Nephron (organoid): ENCODE measurements at regions not wholly inside any gene's neighbourhood (a gene's known extent, or its start where the extent isn't known, plus 50 kb on each side); places are given as distances from the start of the nearest gene placed in this dataset.

ENCODE experiments used
- H3K27ac Mint-ChIP-seq, 3 experiments: 2 replicates each; pipeline ENCODE4 v1.8.0; 2020; ENCODE audit warnings: mixed read lengths in 3 of 3, mild to moderate bottlenecking in 2 of 3, moderate library complexity in 1 of 3
- H3K27me3 Mint-ChIP-seq: 2 replicates; pipeline ENCODE4 v1.8.0; 2021; ENCODE audit warnings: low read depth, mild to moderate bottlenecking, moderate library complexity, mixed read lengths
- H3K36me3 Mint-ChIP-seq: 2 replicates; pipeline ENCODE4 v1.8.0; 2020; ENCODE audit warnings: low read depth, mixed read lengths
- H3K4me1 Mint-ChIP-seq: 2 replicates; pipeline ENCODE4 v1.8.0; 2020; ENCODE audit warnings: mixed read lengths
- H3K4me3 Mint-ChIP-seq, 3 experiments: 2 replicates each; pipeline ENCODE4 v1.8.0; 2020; ENCODE audit warnings: mild to moderate bottlenecking in 3 of 3, mixed read lengths in 3 of 3, moderate library complexity in 2 of 3
- H3K9me3 Mint-ChIP-seq: 2 replicates; pipeline ENCODE4 v1.8.0; 2020; ENCODE audit warnings: mixed read lengths
- TF ChIP-seq, protein P1 (sequence below), 3 experiments: fragments of 200-600 bp; sonication (generic); IDR thresholded peaks; one replicate each; pipeline ENCODE4 v1.5.0; 2021; ENCODE audit warnings: antibody characterized with exemption in 3 of 3; ENCODE audit not compliant: unreplicated experiment in 3 of 3

DNA sequence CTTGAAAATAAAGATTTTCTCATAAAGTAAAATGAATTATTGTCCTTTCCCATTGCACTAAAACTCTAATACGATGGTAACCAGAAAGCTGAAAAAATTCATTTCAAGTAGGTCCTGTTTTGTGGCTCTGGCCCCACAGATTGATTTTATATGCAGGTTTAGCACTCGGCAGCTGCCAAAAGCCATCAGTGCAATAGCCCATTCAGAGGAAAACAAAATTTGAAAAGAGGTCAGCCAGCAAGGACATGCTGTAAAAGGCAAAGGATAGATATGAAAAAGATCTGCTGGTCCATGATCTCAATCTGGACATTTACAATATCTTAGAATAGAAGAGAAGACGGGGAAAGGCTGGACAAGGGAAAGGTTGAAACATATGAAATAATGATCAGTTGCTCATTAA is 414.8 kb upstream of the NOVA1 start:
- Mint-ChIP-seq H3K4me3 (no peak overlapping the region), H3K36me3 (no peaks in the 10 kb centered on the region), H3K27me3 (no peaks in the 10 kb centered on the region), H3K9me3 (peaks cover 3% of the 10 kb centered on the region), H3K4me1 (peaks cover 5% of the 10 kb centered on the region), H3K27ac (no peak overlapping the region)
- TF ChIP-seq, protein P1, sequence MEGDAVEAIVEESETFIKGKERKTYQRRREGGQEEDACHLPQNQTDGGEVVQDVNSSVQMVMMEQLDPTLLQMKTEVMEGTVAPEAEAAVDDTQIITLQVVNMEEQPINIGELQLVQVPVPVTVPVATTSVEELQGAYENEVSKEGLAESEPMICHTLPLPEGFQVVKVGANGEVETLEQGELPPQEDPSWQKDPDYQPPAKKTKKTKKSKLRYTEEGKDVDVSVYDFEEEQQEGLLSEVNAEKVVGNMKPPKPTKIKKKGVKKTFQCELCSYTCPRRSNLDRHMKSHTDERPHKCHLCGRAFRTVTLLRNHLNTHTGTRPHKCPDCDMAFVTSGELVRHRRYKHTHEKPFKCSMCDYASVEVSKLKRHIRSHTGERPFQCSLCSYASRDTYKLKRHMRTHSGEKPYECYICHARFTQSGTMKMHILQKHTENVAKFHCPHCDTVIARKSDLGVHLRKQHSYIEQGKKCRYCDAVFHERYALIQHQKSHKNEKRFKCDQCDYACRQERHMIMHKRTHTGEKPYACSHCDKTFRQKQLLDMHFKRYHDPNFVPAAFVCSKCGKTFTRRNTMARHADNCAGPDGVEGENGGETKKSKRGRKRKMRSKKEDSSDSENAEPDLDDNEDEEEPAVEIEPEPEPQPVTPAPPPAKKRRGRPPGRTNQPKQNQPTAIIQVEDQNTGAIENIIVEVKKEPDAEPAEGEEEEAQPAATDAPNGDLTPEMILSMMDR (IDR thresholded peaks at IDR 0.05; ENCODE audit: unreplicated experiment in 3 of 3), result no peak

DNA sequence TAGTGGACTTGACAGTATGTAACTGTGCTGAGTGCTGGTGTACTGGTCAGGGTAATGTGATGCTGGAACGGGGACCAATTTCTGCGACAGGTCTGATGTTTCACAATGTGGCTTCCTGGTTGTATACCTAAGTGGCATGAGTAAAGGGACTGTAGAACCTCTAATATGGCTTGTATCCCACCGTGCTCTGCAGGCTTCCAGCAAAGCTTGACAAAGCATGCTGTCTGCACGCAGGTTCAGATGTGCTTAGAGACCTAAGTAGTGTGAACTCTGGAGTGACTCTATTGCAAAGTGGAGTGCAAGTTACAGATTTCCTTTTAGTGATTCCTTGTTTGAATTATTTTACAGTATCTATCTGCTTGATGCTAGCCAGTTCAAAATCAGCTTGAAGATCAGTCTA is 415.8 kb upstream of the NOVA1 start:
- Mint-ChIP-seq H3K27me3 (no peaks in the 10 kb centered on the region), H3K4me3 (no peak overlapping the region), H3K27ac (no peak overlapping the region), H3K9me3 (peaks cover 3% of the 10 kb centered on the region), H3K4me1 (no peaks in the 10 kb centered on the region), H3K36me3 (no peaks in the 10 kb centered on the region)
- TF ChIP-seq, protein P1 (IDR thresholded peaks at IDR 0.05; ENCODE audit: unreplicated experiment in 3 of 3), result no peak

DNA sequence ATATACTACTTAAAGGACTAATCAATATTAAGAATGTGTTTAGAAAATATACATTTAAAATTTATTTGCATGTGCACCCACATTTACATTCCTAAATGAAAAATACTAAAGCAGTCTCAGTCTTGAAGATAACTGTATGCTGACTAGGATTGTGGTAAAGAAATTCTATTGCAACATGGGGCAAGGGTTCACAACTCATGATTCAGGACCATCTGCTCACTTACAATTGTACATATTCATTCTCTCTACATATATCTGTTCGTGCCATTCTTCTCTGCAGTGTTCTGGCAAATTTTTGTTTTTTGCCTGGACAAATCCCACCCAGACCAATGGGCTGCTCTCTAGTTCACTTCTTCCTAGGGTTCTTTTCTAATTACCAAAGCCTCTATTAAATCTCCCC is 417.2 kb upstream of the NOVA1 start:
- no peaks in the 10 kb centered on the region for H3K27me3 Mint-ChIP-seq
- H3K36me3 Mint-ChIP-seq, result no peaks in the 10 kb centered on the region
- H3K4me1 Mint-ChIP-seq, result no peaks in the 10 kb centered on the region
- TF ChIP-seq, protein P1 (IDR thresholded peaks at IDR 0.05; ENCODE audit: unreplicated experiment in 3 of 3), result no peak
- no peaks in the 10 kb centered on the region for H3K9me3 Mint-ChIP-seq
- no peak overlapping the region for H3K4me3 Mint-ChIP-seq
- no peak overlapping the region for H3K27ac Mint-ChIP-seq

DNA sequence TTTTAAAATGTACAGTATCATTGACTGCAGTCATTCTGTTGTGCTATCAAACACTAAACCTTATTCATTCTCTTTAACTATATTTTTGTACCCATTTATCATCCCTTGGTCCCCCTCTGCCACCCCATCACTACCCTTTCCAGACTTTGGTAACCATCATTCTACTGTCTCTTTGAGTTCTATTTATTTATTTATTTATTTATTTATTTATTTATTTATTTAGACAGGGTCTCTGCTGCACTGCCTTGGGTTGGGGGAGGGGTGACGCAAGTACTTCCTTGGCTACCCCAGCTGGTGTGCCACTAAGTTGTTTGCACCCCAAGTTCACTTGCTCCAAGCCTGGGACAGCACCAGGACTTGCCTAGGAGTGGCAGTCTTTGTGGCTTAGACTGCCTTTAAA is 427.8 kb upstream of the NOVA1 start:
- TF ChIP-seq, protein P1 (IDR thresholded peaks at IDR 0.05; ENCODE audit: unreplicated experiment in 3 of 3), result no peak
- Mint-ChIP-seq H3K9me3 (no peaks in the 10 kb centered on the region), H3K27me3 (no peaks in the 10 kb centered on the region), H3K4me3 (no peak overlapping the region), H3K36me3 (no peaks in the 10 kb centered on the region), H3K27ac (no peak overlapping the region), H3K4me1 (peaks cover 4% of the 10 kb centered on the region)

DNA sequence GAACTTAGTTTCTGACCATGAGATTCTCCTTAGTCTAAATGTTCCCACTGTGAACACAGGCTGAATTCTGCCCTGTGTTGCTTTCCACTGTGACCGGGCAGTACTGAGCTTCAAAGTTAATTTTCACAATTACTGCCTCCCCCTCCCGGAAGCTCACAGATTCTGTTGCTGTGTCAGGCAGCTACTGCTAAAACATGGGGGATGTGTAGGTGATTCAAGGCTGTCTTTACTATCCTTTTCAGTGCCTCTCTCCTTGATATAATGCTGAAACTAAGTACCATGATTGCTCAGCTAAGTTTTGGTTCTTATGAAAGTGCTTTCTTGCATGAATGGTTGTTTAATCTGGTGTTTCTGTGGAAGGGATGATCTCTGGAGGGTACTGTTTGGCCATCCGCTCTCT is 428.3 kb upstream of the NOVA1 start:
- no peak overlapping the region for H3K27ac Mint-ChIP-seq
- no peak overlapping the region for H3K4me3 Mint-ChIP-seq
- H3K4me1 Mint-ChIP-seq, result peaks cover 4% of the 10 kb centered on the region
- TF ChIP-seq, protein P1 (IDR thresholded peaks at IDR 0.05; ENCODE audit: unreplicated experiment in 3 of 3), result no peak
- H3K9me3 Mint-ChIP-seq, result no peaks in the 10 kb centered on the region
- no peaks in the 10 kb centered on the region for H3K27me3 Mint-ChIP-seq
- no peaks in the 10 kb centered on the region for H3K36me3 Mint-ChIP-seq

DNA sequence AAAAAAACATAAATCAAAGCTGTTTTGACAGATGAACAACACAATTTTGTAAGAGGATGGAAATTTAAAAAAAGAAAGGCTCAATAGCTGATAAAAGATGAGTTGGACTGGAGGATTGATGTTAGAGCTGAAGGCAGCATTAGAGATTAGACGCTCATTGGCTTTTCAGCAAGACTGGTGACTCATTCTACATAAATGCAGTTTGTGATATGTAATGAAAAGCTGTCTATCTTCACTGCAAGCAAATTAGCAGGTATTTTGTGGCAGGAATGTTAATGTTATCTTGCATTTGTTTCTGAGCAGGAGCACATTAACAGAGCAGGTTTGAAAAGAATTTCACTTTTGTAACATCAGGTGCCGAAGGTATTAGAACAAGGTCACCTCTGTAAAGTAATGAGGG is 442.7 kb upstream of the NOVA1 start:
- H3K4me3 Mint-ChIP-seq, result no peak overlapping the region
- no peaks in the 10 kb centered on the region for H3K27me3 Mint-ChIP-seq
- H3K4me1 Mint-ChIP-seq, result peaks cover 5% of the 10 kb centered on the region
- H3K9me3 Mint-ChIP-seq, result peaks cover 12% of the 10 kb centered on the region
- H3K36me3 Mint-ChIP-seq, result no peaks in the 10 kb centered on the region
- H3K27ac Mint-ChIP-seq, result no peak overlapping the region
- TF ChIP-seq, protein P1 (IDR thresholded peaks at IDR 0.05; ENCODE audit: unreplicated experiment in 3 of 3), result no peak
